ENCODE measurements at regions not wholly inside any gene's neighbourhood (a gene's known extent, or its start where the extent isn't known, plus 50 kb on each side); places are given as distances from the start of the nearest gene placed in this dataset.

DNA sequence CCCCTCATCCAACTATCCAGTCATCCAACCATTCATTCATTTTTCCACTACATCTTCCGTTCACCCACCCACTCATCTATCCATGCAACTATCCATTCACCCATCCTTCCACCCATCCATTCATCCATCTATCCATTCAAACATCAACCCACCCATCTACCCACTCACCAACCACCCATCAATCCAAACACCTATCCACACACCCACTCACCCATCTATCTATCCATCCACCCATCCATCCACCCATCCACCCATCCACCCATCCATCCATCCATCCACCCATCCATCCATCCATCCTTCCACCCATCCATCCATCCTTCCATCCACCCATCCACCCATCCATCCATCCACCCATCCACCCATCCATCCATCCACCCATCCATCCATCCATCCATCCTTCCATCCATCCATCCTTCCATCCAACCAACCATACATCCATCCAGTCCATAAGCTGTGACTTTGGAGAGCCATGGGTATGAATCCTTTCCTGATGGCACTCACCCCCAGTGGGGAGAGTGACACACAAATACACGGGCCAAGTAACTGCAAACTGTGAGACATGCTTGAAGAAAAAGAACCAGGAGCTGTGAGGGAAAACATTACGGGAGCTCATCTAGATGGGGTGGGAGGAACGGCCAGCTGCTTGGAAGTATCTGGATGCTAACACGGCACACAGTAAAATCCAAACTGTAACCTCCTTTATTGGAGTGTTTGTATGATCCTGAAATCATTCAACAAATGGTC lies 100.0 kb upstream of the TNRC6C start:
- Histone ChIP-seq H3K27me3 (ENCODE audit: control insufficient read depth, insufficient read depth, low read length) (peaks cover 5% of the 10 kb centered on the region), H3K4me1 (ENCODE audit: control insufficient read depth, insufficient read depth, low read length) (peaks cover 5% of the 10 kb centered on the region), H3K9ac (ENCODE audit: low read length) (no peak overlapping the region), H3K9me3 (ENCODE audit: control insufficient read depth, low read length) (no peaks in the 10 kb centered on the region), H3K36me3 (ENCODE audit: control insufficient read depth, insufficient read depth, low read length) (no peaks in the 10 kb centered on the region), H3K4me3 (ENCODE audit: low read length) (no peak overlapping the region)

DNA sequence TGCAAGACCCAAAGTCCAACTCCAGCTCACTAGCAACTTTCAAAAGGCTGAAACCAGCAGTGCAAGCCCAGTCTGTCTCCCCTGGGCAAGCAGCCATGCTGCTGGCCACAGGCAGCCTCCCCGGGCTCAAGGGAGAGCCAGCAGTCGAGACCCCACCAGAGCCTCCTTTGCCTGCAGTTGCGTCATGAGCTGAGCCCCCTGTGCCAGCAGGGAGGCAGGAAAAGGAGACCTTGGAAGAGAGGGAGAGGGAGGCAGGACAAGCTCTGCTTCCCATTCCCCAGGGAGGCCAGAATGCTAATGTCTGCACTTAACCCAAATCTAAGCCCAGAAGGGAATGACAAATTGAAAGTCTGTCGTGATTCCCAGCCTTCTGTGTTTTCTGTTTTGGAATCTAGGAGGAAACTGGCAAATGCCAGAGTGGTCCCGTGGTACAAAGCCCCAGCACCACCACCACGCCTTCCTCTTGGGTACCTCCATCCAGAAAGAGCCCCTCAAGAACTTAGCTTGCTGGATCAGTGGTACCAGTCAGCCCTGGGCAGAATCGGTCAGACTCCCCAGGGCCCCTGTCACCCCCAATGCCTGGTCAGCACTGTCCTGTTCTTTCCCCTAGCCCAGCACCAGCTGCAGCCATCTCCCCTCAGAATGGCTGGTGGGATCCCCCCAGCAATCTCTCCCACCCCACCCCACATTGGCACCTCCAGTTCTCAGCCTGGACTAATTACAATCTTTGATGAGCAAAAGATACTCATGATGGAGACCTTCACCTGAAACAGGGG lies 99.3 kb upstream of the TNRC6C start:
- H3K36me3 ChIP-seq (ENCODE audit: control insufficient read depth, insufficient read depth, low read length): no peaks in the 10 kb centered on the region
- H3K27me3 ChIP-seq (ENCODE audit: control insufficient read depth, insufficient read depth, low read length): peaks cover 5% of the 10 kb centered on the region
- H3K4me3 ChIP-seq (ENCODE audit: low read length): no peak overlapping the region
- no peak overlapping the region for H3K9ac ChIP-seq (ENCODE audit: low read length)
- peaks cover 13% of the 10 kb centered on the region for H3K4me1 ChIP-seq (ENCODE audit: control insufficient read depth, insufficient read depth, low read length)
- no peaks in the 10 kb centered on the region for H3K9me3 ChIP-seq (ENCODE audit: control insufficient read depth, low read length)

DNA sequence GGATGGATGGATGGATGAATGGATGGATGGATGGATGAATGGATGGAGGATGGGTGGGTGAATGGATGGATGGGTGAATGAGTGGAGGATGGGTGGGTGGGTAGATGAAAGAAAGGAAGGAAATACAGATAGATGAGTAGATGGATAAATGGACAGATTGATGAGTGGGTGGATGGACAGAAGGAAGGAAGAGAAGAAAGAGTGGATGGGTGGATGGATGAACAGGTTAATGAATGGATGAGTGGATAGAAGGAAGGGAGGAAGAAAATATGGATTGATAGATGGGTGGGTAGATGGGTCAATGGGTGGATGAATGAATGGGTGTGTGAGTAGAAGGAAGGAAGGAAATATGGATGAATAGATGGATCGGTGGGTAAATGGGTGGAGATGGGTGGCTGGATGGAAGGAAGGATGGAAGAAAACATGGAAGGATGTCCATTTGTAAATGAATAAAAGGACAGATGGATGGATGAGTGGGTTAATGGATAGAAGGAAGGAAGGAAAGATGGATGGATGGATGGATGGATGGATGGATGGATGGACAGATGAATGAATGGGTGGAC lies 97.3 kb upstream of the TNRC6C start:
- Histone ChIP-seq H3K36me3 (ENCODE audit: control insufficient read depth, insufficient read depth, low read length) (no peaks in the 10 kb centered on the region), H3K4me1 (ENCODE audit: control insufficient read depth, insufficient read depth, low read length) (peaks cover 13% of the 10 kb centered on the region), H3K9me3 (ENCODE audit: control insufficient read depth, low read length) (no peaks in the 10 kb centered on the region), H3K4me3 (ENCODE audit: low read length) (no peak overlapping the region), H3K9ac (ENCODE audit: low read length) (no peak overlapping the region), H3K27me3 (ENCODE audit: control insufficient read depth, insufficient read depth, low read length) (peaks cover 5% of the 10 kb centered on the region)

DNA sequence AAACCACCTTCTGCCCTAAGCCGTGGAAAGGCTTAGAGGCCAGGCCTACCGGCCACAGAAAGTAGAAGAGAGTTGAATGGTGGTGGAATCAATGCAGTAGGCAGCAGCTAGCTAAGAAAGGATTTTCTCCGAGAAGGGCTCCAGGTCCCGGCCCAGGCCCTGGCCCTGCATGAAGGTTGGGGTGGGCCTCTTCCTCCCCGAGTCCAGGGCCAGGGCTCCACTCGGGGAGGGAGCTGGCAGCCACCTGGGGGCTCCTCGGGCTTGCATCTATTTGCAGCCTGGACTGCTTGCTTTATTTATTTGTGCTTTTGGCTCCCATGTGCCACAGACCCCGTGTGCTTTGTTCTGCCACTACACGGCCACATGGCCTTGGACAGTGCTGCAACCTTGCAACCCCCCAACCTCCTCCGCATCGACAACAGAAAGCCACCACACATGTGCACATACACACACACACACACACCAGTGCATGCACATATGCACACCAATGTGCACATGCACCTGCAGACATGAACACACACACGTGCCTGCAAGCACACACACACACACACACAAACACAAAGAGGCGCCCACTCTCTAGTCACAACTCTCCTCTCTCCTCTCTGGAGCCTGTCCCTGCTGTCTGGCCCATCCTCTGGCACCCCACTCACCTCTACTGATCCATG lies 96.4 kb upstream of the TNRC6C start:
- Histone ChIP-seq H3K36me3 (ENCODE audit: control insufficient read depth, insufficient read depth, low read length) (no peaks in the 10 kb centered on the region), H3K4me1 (ENCODE audit: control insufficient read depth, insufficient read depth, low read length) (peaks cover 13% of the 10 kb centered on the region), H3K4me3 (ENCODE audit: low read length) (no peak overlapping the region), H3K9me3 (ENCODE audit: control insufficient read depth, low read length) (no peaks in the 10 kb centered on the region), H3K27me3 (ENCODE audit: control insufficient read depth, insufficient read depth, low read length) (peaks cover under 1% of the 10 kb centered on the region), H3K9ac (ENCODE audit: low read length) (no peak overlapping the region)

DNA sequence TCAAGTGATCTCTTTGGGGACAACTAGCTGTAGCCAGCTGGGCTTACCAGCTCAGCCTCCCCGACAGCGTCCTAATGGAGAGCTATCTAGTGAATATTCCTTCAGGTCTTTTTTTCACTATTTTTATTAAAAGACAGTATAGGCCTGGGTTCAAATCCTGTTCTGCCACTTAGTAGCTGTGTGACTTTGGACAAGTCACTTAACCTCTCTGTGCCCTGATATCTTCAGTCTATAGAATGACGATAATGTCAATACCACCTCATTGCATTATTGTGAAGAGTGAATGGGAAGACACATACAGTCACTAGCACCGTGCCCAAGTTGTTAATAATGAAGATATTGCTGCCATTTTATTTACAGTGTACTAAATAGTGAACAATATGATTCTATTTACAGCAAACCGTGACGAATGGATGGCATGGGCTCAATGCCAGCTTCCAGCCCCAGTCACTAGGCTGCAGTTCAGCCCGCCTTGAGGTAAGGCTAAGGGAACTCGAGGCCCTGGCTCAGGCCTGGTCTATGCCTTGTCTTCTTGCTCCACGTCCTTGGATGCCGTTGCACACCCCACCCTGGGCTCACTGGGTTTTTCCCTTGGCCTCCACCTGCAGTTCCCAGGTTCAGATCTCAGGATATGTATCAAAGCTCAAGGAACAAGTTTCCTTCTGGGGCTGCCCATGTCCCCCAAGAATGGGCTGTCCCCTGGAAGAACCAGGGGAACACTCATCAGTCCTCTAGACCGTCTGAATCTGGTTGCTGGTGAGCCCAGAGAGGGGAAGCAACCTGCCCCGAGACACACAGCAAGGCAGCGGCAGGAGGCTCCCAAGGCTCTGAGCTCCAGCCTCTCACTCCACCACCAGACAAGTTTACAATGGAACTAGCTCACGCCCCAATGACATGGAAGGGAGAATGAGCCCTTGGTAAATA lies 95.4 kb upstream of the TNRC6C start:
- Histone ChIP-seq H3K9ac (ENCODE audit: low read length) (no peak overlapping the region), H3K4me3 (ENCODE audit: low read length) (no peak overlapping the region), H3K4me1 (ENCODE audit: control insufficient read depth, insufficient read depth, low read length) (peaks cover 13% of the 10 kb centered on the region), H3K9me3 (ENCODE audit: control insufficient read depth, low read length) (no peaks in the 10 kb centered on the region), H3K36me3 (ENCODE audit: control insufficient read depth, insufficient read depth, low read length) (no peaks in the 10 kb centered on the region), H3K27me3 (ENCODE audit: control insufficient read depth, insufficient read depth, low read length) (peaks cover 2% of the 10 kb centered on the region)

DNA sequence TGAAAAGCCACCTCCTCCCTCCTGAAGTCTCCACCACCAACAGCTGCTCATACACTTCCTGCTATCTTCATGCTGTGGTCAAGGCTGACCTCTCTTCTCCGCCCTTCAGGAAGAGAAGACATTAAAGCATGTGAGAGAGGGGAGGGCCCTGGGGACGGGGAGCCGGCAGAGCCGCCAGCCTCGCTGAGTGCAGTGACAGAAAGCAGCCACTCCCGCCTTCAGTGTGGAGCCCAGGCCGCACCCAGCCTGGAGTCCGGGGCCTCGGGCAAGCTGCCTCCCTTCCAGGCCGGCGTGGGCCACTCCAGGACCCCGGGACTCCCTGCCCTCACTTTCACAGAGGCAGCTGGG lies 94.7 kb upstream of the TNRC6C start:
- Histone ChIP-seq H3K9me3 (ENCODE audit: control insufficient read depth, low read length) (no peaks in the 10 kb centered on the region), H3K4me1 (ENCODE audit: control insufficient read depth, insufficient read depth, low read length) (peaks cover 13% of the 10 kb centered on the region), H3K27me3 (ENCODE audit: control insufficient read depth, insufficient read depth, low read length) (peaks cover 4% of the 10 kb centered on the region), H3K36me3 (ENCODE audit: control insufficient read depth, insufficient read depth, low read length) (no peaks in the 10 kb centered on the region), H3K4me3 (ENCODE audit: low read length) (no peak overlapping the region), H3K9ac (ENCODE audit: low read length) (peak overlapping the region; percentile 34)

DNA sequence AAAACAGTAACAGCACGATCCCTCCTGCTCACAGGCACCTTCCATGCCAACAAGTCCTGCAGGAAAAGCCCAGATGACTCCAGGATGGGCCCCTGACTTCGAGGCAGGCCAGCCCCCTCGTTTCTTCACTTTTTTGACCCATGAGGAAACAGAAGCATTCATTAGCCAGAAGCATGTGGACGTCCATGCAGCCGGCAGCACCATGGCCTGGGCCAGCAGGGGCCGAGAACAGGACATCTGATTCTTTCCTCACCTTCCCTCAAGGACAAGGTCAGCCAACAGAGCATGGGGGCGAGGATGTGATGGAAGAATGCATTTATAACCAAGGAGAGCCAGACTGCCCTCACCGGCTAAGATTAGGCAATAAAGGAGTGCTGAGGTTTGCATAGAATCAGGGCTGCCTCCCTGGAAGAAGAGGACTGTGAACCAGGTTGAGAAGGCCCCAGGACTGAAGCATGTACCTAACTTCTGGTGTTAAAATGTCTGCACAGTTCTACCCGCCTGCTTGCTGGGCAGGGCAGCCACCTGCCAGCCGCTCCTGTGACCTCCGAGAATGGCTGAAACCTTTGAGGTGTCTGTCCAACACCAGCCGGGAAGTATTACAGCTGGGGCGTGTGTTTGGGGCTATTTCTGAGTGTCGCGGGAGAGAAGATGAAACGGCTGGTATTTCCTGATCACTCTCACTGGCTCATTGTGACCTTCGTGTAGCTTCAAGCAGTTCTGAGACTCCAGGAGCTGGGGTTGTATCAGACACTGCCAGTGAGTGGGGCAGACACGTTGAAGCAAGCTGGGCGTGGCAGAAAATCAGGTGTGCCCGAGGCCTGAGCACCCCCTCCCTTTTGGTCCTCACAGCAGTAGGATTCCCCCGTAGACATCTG lies 94.0 kb upstream of the TNRC6C start:
- peak overlapping the region; percentile 34 for H3K9ac ChIP-seq (ENCODE audit: low read length)
- no peak overlapping the region for H3K4me3 ChIP-seq (ENCODE audit: low read length)
- H3K36me3 ChIP-seq (ENCODE audit: control insufficient read depth, insufficient read depth, low read length): no peaks in the 10 kb centered on the region
- peaks cover 13% of the 10 kb centered on the region for H3K4me1 ChIP-seq (ENCODE audit: control insufficient read depth, insufficient read depth, low read length)
- H3K9me3 ChIP-seq (ENCODE audit: control insufficient read depth, low read length): no peaks in the 10 kb centered on the region
- H3K27me3 ChIP-seq (ENCODE audit: control insufficient read depth, insufficient read depth, low read length): peaks cover 6% of the 10 kb centered on the region

DNA sequence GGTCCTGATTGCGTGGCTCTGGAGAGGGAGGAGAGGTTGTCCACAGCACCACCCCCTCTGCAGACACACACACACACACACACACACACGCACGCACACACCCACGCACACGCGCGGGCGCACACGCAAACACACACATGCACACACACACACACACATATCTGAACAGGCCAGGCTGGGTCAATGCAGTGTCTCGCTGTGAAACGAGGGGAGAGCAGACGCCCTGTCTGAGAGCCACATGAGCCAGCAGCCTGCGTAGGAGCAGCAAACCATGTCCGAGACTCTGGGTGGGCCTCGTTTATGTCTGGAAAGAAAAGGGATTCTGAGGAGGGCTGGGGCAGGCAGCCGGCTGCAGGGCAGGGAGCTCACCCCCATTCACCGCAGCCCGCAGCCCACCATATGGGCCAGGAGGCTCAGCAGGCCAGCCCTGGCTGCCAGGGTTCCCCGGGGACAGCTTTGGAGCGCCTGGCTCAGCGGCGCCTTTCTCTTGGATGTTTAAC lies 93.3 kb upstream of the TNRC6C start:
- H3K27me3 ChIP-seq (ENCODE audit: control insufficient read depth, insufficient read depth, low read length): peaks cover 10% of the 10 kb centered on the region
- peaks cover 13% of the 10 kb centered on the region for H3K4me1 ChIP-seq (ENCODE audit: control insufficient read depth, insufficient read depth, low read length)
- no peak overlapping the region for H3K4me3 ChIP-seq (ENCODE audit: low read length)
- H3K9ac ChIP-seq (ENCODE audit: low read length): no peak overlapping the region
- no peaks in the 10 kb centered on the region for H3K9me3 ChIP-seq (ENCODE audit: control insufficient read depth, low read length)
- no peaks in the 10 kb centered on the region for H3K36me3 ChIP-seq (ENCODE audit: control insufficient read depth, insufficient read depth, low read length)

DNA sequence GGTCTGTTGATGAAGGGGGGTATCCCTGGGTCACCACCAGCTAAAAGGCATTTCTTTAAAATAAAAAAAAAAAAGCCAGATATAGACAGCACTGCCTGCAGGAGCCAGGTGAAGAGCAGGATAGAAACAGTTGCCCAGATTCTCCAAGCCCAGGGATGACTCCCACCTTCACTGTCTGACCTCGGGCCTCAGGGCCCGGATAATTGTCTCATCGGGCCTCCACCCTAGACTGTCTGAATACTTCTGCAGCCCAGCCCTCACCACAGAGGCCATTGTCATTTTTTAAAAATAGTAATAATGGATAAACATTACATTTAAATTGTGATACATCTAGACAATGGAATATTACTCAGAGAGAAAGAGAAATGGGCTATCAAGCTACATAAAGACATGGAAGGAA lies 92.8 kb upstream of the TNRC6C start:
- Histone ChIP-seq H3K27me3 (ENCODE audit: control insufficient read depth, insufficient read depth, low read length) (peaks cover 10% of the 10 kb centered on the region), H3K4me1 (ENCODE audit: control insufficient read depth, insufficient read depth, low read length) (peaks cover 13% of the 10 kb centered on the region), H3K4me3 (ENCODE audit: low read length) (no peak overlapping the region), H3K36me3 (ENCODE audit: control insufficient read depth, insufficient read depth, low read length) (no peaks in the 10 kb centered on the region), H3K9me3 (ENCODE audit: control insufficient read depth, low read length) (no peaks in the 10 kb centered on the region), H3K9ac (ENCODE audit: low read length) (no peak overlapping the region)

DNA sequence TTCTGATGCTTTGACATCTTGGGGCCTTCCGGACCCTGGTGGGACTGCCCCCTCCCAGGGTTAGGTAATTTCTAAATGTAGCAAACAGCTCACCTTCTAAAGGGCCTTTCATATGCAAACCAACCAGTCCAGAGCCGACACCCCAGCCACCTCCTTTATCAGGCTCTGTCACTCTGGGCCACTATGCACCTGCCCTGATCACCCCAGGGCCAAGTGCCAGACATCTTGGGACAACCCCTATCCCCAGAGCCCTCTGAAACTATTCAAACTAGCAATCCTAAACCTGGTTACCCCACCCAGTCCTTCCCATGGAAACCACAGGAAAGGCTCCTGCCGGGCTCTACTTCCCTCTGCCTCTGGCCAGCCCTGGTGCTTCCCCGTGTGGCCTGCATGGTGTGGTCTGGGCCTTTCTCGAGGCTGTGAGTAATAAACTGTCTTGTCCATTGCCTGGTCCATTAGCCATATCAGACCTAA lies 91.2 kb upstream of the TNRC6C start:
- no peaks in the 10 kb centered on the region for H3K36me3 ChIP-seq (ENCODE audit: control insufficient read depth, insufficient read depth, low read length)
- peaks cover 10% of the 10 kb centered on the region for H3K27me3 ChIP-seq (ENCODE audit: control insufficient read depth, insufficient read depth, low read length)
- no peaks in the 10 kb centered on the region for H3K9me3 ChIP-seq (ENCODE audit: control insufficient read depth, low read length)
- no peak overlapping the region for H3K4me3 ChIP-seq (ENCODE audit: low read length)
- H3K9ac ChIP-seq (ENCODE audit: low read length): no peak overlapping the region
- peaks cover 13% of the 10 kb centered on the region for H3K4me1 ChIP-seq (ENCODE audit: control insufficient read depth, insufficient read depth, low read length)
